ENCODE measurements at regions not wholly inside any gene's neighbourhood (a gene's known extent, or its start where the extent isn't known, plus 50 kb on each side); places are given as distances from the start of the nearest gene placed in this dataset.
"Not testable (repeated sequence)": the region's sequence is repeated elsewhere in the genome, so short reads cannot be mapped to it uniquely, and the experiment has no call there.

DNA sequence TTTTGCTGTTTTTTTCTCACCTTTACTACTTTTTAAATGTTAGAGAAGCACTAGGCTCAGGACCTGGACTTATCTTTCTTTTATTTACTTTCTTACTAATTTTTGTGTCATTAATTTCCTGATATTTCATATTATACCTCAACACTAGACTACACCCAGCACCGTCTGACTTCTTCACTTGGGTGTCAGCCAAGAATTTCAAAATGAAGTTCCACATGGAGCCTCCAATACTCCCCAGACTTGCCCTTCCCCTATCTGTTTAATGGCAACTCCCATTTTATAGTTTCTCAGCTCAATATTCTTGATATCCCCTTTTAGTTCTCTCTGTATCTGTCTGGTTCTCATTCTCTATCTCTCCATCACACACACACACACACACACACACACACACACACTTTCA, 139.3 kb downstream of the USP22 start:
- not testable (repeated sequence) for DNase-seq (ENCODE audit: low read depth)

DNA sequence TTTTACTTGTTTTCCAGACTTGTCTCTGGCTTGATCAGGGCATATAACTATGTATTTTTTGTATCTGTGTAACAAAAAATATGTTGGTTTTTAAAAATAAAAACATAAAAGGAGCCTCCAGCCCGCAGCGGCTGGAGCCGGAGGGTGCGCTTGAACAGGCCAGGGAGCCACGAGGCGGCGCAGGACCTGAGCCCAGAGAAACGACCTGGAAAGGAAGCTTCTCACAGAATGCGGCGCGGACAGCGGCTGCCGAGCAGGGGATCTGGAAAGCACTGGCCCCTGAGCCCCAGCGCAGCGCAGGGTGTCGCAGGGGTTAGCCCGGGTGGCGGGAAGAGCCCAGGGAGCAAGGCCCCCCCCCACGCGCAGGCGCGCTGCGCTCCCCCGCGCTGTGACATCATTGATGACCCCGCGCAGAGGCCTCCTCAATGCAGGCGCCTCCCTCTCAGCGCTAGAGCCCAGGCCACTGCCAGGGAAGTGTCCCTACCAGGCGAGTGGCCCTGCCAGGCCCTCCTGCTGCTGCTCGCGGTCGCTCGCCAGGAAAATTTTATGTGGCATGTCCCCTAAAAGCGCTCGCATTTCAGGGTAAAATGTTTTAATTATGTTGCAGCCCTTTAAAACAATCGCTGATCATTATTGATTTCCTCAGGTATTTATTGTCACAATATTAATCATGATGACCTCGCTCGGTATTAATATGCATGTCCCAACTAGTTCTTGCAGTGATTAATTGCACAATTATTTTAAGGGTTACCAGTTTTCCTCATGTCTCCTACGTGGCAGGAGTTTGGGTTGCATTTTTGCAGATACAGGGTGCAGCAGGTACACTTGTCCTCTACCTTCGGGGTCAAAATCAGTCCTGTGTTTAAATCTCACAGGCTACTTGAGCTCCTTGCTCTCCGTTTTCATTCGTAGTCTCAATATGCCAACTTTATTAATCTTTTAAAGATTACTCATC, 134.2 kb downstream of the USP22 start:
- DNase-seq (ENCODE audit: low read depth): peak; percentile 85

DNA sequence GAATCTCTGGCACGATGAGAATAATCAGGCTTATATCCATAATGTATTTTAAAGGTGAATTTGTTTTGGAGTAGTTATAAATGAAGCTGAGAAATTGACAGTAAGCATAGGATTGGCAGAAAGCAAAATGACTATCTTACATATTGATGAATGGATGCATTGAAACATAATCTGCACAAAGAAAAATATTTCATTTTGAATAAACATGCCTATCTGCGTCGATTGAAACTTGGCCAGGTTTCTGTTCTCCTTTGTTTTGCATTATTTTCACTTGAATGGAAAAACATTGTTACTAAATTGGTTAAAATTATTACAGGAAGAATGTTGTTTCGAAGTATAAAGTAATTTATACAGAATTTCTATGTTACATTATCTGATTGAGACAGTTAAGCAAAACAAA, 128.2 kb downstream of the USP22 start:
- DNase-seq (ENCODE audit: low read depth): no peak

DNA sequence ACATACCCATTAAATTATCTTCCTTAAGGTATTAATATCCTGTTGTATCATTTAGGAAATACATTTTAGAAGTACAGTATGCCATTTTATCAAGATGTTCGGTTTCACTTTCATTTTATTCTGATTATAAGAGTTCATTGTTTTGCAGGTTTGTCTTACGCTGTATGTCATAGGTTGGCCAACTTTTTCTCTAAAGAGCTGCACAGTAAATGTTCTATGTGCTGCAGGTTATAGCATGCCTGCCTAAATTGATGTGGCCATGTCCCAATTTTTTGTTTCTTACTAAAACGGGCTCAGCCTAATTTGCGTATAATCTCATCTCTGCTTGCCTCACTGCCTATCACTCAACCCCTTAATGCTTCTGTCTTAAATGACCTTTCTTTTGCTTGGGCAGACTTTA, 126.4 kb downstream of the USP22 start:
- no peak for DNase-seq (ENCODE audit: low read depth)

DNA sequence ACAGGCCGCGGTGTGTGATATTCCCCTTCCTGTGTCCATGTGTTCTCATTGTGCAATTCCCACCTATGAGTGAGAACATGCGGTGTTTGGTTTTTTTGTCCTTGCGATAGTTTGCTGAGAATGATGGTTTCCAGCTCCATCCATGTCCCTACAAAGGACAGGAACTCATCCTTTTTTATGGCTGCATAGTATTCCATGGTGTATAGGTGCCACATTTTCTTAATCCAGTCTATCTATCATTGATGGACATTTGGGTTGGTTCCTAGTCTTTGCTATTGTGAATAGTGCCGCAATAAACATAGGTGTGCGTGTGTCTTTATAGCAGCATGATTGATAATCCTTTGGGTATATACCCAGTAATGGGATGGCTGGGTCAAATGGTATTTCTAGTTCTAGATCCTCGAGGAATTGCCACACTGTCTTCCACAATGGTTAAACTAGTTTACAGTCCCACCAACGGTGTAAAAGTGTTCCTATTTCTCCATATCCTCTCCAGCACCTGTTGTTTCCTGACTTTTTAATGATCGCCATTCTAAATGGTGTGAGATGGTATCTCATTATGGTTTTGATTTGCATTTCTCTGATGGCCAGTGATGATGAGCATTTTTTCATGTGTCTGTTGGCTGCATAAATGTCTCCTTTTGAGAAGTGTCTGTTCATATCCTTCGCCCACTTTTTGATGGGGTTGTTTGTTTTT, 125.1 kb downstream of the USP22 start:
- DNase-seq (ENCODE audit: low read depth): not testable (repeated sequence)

GRCh38 chr17:20920095-20920814, 122.6 kb downstream of the USP22 start:
- no peak for DNase-seq (ENCODE audit: low read depth)

DNA sequence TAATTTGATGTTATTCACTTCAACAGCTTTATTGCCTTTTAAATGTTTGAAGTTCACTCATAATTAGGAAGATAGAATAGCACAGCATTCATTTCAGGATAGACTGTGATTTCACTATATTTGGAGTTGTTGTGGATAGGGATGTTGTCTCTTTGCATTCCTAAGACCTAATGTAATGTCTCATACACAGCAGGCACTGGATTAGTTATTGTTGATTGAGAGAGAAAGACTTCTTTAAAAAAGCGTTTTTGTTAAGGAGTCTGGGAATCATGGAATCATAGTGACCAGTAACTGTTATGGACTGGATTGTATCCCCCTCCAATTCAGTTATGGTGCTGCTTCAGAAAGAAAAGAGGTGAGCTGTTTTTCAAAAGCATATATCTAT, 122.0 kb downstream of the USP22 start:
- DNase-seq (ENCODE audit: low read depth): peak; percentile 20

GRCh38 chr17:20922128-20922670, 120.6 kb downstream of the USP22 start:
- peak; percentile 74 for DNase-seq (ENCODE audit: low read depth)

DNA sequence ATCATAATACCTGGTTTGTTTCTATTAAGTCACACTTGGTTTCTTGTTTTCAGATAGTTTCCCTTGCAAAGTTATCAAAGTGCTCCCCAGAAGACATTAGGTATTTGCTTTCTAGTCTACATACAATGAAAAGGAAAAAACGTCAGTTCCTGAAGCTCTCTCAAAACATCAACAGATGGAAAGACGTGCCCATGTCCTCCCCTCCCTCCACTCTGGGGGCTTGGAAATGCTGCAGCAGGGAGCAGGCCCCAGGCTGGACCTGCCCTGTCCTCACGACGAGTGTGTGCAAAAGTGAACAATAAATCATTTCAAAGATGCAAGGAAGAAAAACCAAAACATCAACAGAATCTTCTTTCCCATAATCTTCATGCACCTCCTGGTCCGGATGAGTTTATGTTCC, 118.5 kb downstream of the USP22 start:
- no peak for DNase-seq (ENCODE audit: low read depth)

- DNase-seq (ENCODE audit: low read depth): no peak
Observed at GRCh38 chr17:20925091-20925490, 117.7 kb downstream of the USP22 start.

DNA sequence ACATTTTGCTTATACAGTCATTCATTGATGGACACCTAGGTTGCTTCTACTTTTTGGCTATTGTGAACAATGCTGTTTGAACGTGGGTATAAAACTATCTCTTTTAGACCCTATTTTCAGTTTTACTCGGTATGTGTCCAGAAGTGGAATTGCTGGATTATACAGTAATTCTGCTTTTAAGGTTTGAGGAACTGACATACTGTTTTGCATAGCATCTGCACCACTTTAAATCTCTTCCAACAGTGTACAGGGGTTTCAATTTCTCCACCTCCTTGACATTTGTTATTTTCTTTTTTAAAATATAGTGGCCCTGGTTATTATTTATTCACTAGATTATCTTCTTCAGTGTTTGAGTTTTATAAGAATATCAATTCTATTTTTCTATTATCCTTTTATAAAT, 116.9 kb downstream of the USP22 start:
- DNase-seq (ENCODE audit: low read depth): no peak

GRCh38 chr17:20926532-20926931, 116.3 kb downstream of the USP22 start:
- no peak for DNase-seq (ENCODE audit: low read depth)

GRCh38 chr17:20927308-20927977, 115.4 kb downstream of the USP22 start:
- DNase-seq (ENCODE audit: low read depth): peak; percentile 12

- DNase-seq (ENCODE audit: low read depth): no peak
Observed at GRCh38 chr17:20929334-20929733, 113.5 kb downstream of the USP22 start.

DNA sequence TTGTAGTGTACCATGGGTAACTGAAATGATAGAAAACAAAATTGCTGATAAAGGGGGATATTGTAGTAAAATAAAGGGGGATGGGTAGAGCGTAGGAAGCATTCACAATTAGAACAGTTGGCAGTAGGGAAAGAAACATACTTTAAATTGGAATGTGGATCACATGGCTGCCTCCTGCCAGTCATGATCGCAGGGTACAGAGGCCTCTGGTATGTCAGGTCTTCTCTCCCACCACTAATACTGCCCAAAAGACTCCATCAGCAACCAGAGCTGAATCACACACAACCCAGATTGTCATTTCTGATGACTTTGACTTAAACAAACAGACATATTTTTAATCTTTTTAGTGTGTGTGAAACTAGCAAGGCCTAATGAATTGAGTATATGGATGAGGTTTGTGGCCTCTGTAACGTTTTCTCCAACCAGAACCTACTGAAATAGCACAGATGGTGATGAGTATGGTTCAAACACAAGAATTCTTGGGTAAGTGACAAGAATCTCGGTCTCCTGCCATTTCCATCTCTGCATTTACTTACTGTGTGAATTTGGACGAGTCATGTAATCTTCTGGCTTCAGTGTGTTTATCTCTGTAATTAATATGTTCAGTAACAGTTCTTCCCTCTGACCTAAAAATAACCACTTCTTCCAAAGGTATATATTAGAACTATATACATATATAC, 112.6 kb downstream of the USP22 start:
- DNase-seq (ENCODE audit: low read depth): no peak

GRCh38 chr17:20933040-20933439, 109.8 kb downstream of the USP22 start:
- not testable (repeated sequence) for DNase-seq (ENCODE audit: low read depth)

GRCh38 chr17:20934288-20934687, 108.5 kb downstream of the USP22 start:
- DNase-seq (ENCODE audit: low read depth): no peak

DNA sequence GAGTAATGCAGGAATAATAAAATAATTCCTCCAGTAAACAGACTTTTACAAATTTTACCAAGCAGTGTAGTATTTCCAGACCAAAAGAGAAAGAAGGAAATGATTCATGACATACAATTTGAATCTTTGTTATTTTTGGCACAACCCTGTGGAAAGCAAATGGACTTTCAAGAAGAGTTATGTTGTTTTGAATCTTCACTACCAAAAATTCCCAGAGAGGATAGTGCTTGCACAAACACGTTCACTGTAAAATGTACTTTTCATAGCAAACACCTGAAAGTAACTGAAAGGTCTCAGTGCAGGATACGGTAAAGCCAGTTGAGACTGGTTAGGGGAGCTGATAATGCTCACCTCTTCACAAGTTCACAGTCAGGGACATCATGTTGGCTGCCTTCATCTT, 107.1 kb downstream of the USP22 start:
- DNase-seq (ENCODE audit: low read depth): peak; percentile 69

- DNase-seq (ENCODE audit: low read depth): no peak
Observed at GRCh38 chr17:20938244-20938643, 104.6 kb downstream of the USP22 start.

- no peak for DNase-seq (ENCODE audit: low read depth)
Observed at GRCh38 chr17:20938988-20939615, 103.7 kb downstream of the USP22 start.
